Bronchial epithelial cell (primary cell): ENCODE measurements at regions not wholly inside any gene's neighbourhood (a gene's known extent, or its start where the extent isn't known, plus 50 kb on each side); places are given as distances from the start of the nearest gene placed in this dataset.
"Not testable (repeated sequence)": the region's sequence is repeated elsewhere in the genome, so short reads cannot be mapped to it uniquely, and the experiment has no call there.

Experiments
- DNase-seq: peaks from one replicate; pipeline ENCODE4 v3.0.0-alpha.2; 2010; ENCODE audit warnings: low read depth
- FAIRE-seq: peaks from 2 replicates; lab custom pipeline; 2011; peaks lifted over from hg19 to GRCh38; lab: Jason Lieb, UNC
- H3K27me3 ChIP-seq: 2 replicates; pipeline ENCODE4 v1.5.1; 2011; ENCODE audit warnings: low read length; ENCODE audit not compliant: control insufficient read depth, insufficient read depth
- H3K36me3 ChIP-seq: 2 replicates; pipeline ENCODE4 v1.5.1; 2011; ENCODE audit warnings: low read length; ENCODE audit not compliant: control insufficient read depth, insufficient read depth
- H3K4me3 ChIP-seq: 2 replicates; pipeline ENCODE4 v1.5.1; 2011; ENCODE audit warnings: mild to moderate bottlenecking, low read depth, low read length, control low read depth
- CTCF ChIP-seq: IDR thresholded peaks from 2 replicates; pipeline ENCODE4 v1.5.1; 2011; ENCODE audit warnings: mild to moderate bottlenecking, moderate library complexity, low read length, control low read depth, inconsistent platforms; ENCODE audit not compliant: insufficient read depth, severe bottlenecking

- DNase-seq = no peak
- no peak for TF ChIP-seq CTCF
- Histone ChIP-seq H3K36me3 (no peaks in the 10 kb centered on the region), H3K4me3 (no peak overlapping the region), H3K27me3 (no peaks in the 10 kb centered on the region)
- no peak for FAIRE-seq
Measured at GRCh38 chr5:5751498-5751897, 329.0 kb downstream of the ICE1 start.

- no peak for TF ChIP-seq CTCF
- DNase-seq (no peak), FAIRE-seq (no peak)
- no peaks in the 10 kb centered on the region for H3K36me3 ChIP-seq
- no peak overlapping the region for H3K4me3 ChIP-seq
- H3K27me3 ChIP-seq = no peaks in the 10 kb centered on the region
Measured at GRCh38 chr5:5741418-5741817, 318.9 kb downstream of the ICE1 start.

GRCh38 chr5:5739490-5739945 lies 317.0 kb downstream of the ICE1 start:
- no peak for TF ChIP-seq CTCF
- H3K27me3 ChIP-seq = no peaks in the 10 kb centered on the region
- no peak overlapping the region for H3K4me3 ChIP-seq
- no peak for FAIRE-seq
- no peaks in the 10 kb centered on the region for H3K36me3 ChIP-seq
- DNase-seq = no peak

- Histone ChIP-seq H3K4me3 (no peak overlapping the region), H3K36me3 (no peaks in the 10 kb centered on the region), H3K27me3 (no peaks in the 10 kb centered on the region)
- no peak for FAIRE-seq
- no peak for DNase-seq
- TF ChIP-seq CTCF = no peak
Measured at GRCh38 chr5:5738797-5739489, 316.5 kb downstream of the ICE1 start.

- FAIRE-seq (no peak), DNase-seq (no peak)
- TF ChIP-seq CTCF = no peak
- no peak overlapping the region for H3K4me3 ChIP-seq
- H3K27me3 ChIP-seq = no peaks in the 10 kb centered on the region
- H3K36me3 ChIP-seq = no peaks in the 10 kb centered on the region
Measured at GRCh38 chr5:5736007-5736406, 313.5 kb downstream of the ICE1 start.

- DNase-seq, H3K4me3 ChIP-seq, H3K27me3 ChIP-seq, FAIRE-seq, H3K36me3 ChIP-seq: not testable (repeated sequence)
Measured at GRCh38 chr5:5733058-5733457, 310.6 kb downstream of the ICE1 start.
